Tibial artery (tissue), 4 donors: ENCODE measurements at regions not wholly inside any gene's neighbourhood (a gene's known extent, or its start where the extent isn't known, plus 50 kb on each side); places are given as distances from the start of the nearest gene placed in this dataset.

Source experiments
- DNase-seq, 2 donors: peaks; one replicate each; pipeline ENCODE4 v3.0.0-alpha.2; 2019
- H3K27ac ChIP-seq, 2 donors: fragments of 200-600 bp; sonication (generic) in 1 of 2; 1 replicate in 1 of 2; 2 replicates in 1 of 2; pipeline ENCODE4 v1.5.1; 2018 to 2019; ENCODE audit warnings: mild to moderate bottlenecking in 1 of 2
- H3K27me3 ChIP-seq, 2 donors: fragments of 200-600 bp; sonication (generic) in 1 of 2; one replicate each; pipeline versions ENCODE4 v1.5.1 to v1.6.0; 2016 to 2019
- H3K36me3 ChIP-seq, 3 donors: fragments of 200-600 bp; sonication (generic) in 2 of 3; one replicate each; pipeline ENCODE4 v1.5.1; 2016 to 2019; ENCODE audit warnings: mild to moderate bottlenecking in 2 of 3
- H3K4me1 ChIP-seq, 4 donors: fragments of 200-600 bp; sonication (generic) in 2 of 4; 1 replicate in 3 of 4; 2 replicates in 1 of 4; pipeline ENCODE4 v1.5.1; 2016 to 2019
- H3K4me3 ChIP-seq, 2 donors: fragments of 200-600 bp; sonication (generic) in 1 of 2; 1 replicate in 1 of 2; 2 replicates in 1 of 2; pipeline ENCODE4 v1.5.1; 2018 to 2019; ENCODE audit warnings: mild to moderate bottlenecking in 2 of 2
- H3K9me3 ChIP-seq, 3 donors: fragments of 200-600 bp; sonication (generic) in 1 of 3; one replicate each; pipeline ENCODE4 v1.5.1; 2016 to 2019
- CTCF ChIP-seq, 2 experiments: fragments of 200-600 bp in 1 of 2; fragments of 450-650 bp in 1 of 2; IDR thresholded peaks; one replicate each; pipeline ENCODE4 v1.5.1; 2017 to 2019; ENCODE audit warnings: antibody characterized with exemption in 2 of 2, mild to moderate bottlenecking in 1 of 2, moderate library complexity in 1 of 2
- intact Hi-C: fragments of 100-400 bp; cut with DNase I; formaldehyde crosslinking; loops from one replicate; pipeline ENCODE4 v1.15.0; 2023; ENCODE audit warnings: low total_unique reads

- Histone ChIP-seq H3K9me3 (no peaks in the 10 kb centered on the region), H3K36me3 (no peaks in the 10 kb centered on the region), H3K27me3 (no peaks in the 10 kb centered on the region), H3K4me1 (no peaks in the 10 kb centered on the region), H3K27ac (no peak overlapping the region), H3K4me3 (no peak overlapping the region)
- intact Hi-C loops, result no loop called here
- no peak for DNase-seq
- no peak for TF ChIP-seq CTCF (IDR thresholded peaks at IDR 0.05)
Observed at GRCh38 chr15:81555346-81555745, 181.3 kb upstream of the TMC3 start.

DNA sequence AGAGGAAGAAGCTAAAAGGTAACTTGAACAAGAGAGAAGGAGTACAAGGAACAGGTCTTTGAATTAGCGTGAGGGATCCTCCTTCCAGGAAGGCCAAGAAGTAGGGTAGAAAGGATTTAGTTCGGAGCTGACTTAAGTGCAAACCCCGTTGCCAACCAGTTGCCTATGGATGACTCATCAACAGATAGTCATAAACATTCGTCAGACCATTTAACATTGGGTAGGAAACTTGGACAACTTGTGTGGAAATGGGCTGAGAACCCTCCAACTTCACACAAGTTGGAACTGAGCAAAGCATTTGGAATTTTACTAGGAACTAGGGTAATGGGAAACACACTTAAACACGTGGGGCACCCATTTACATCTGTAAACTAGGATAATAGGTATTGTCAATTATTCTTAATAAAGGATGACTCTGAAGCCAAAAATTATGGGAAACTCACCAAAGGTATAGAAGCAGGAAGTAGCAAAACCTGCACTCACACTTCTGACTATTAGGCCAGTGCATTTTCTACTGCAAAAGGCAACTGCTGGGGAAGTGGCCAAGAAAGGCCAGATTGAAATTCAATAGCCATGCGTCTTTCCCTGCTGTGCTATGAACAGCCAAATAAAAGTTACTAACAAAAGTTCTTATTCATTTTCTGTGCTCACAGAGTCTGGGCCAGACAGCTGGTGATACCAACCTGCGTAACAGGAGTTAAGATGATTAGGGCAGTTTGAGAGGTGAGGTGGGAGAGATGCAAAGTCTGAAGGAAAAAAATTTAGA is 174.5 kb upstream of the TMC3 start:
- intact Hi-C loops, result no loop called here
- no peak for TF ChIP-seq CTCF (IDR thresholded peaks at IDR 0.05)
- H3K9me3 ChIP-seq, result no peaks in the 10 kb centered on the region
- no peaks in the 10 kb centered on the region for H3K27me3 ChIP-seq
- no peak overlapping the region for H3K4me3 ChIP-seq
- H3K36me3 ChIP-seq, result no peaks in the 10 kb centered on the region
- DNase-seq, result no peak
- no peak overlapping the region for H3K27ac ChIP-seq
- H3K4me1 ChIP-seq, result no peaks in the 10 kb centered on the region

GRCh38 chr15:81547521-81548132 is 173.6 kb upstream of the TMC3 start:
- intact Hi-C loops, result no loop called here
- H3K9me3 ChIP-seq, result no peaks in the 10 kb centered on the region
- no peak overlapping the region for H3K27ac ChIP-seq
- no peak for TF ChIP-seq CTCF (IDR thresholded peaks at IDR 0.05)
- no peaks in the 10 kb centered on the region for H3K36me3 ChIP-seq
- H3K4me1 ChIP-seq, result no peaks in the 10 kb centered on the region
- H3K4me3 ChIP-seq, result no peak overlapping the region
- no peaks in the 10 kb centered on the region for H3K27me3 ChIP-seq
- no peak for DNase-seq

DNA sequence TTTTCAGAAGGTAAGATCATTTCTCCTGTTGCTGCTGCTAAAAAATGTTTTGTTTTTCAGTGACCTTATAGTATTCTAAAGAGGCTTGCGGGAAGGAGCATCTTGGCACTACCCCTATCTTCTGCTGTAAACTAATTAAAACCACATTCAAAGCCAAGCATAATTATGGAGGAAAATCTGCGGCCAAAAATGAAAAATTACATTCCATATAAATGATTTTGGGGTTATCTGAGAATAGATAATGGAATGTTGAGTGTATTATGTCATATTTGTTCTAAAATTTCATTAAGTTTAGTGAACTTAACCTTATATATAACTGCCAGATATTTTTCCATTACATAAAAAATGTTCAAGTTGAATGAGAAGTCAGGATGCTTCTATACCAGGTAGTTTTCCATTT is 170.4 kb upstream of the TMC3 start:
- no peaks in the 10 kb centered on the region for H3K4me1 ChIP-seq
- intact Hi-C loops, result no loop called here
- no peaks in the 10 kb centered on the region for H3K27me3 ChIP-seq
- no peak overlapping the region for H3K27ac ChIP-seq
- DNase-seq, result no peak
- no peak overlapping the region for H3K4me3 ChIP-seq
- H3K9me3 ChIP-seq, result no peaks in the 10 kb centered on the region
- H3K36me3 ChIP-seq, result no peaks in the 10 kb centered on the region
- TF ChIP-seq CTCF (IDR thresholded peaks at IDR 0.05), result no peak

GRCh38 chr15:81540909-81541308 is 166.9 kb upstream of the TMC3 start:
- Histone ChIP-seq H3K9me3 (no peaks in the 10 kb centered on the region), H3K27ac (no peak overlapping the region), H3K4me3 (no peak overlapping the region), H3K4me1 (no peaks in the 10 kb centered on the region), H3K27me3 (no peaks in the 10 kb centered on the region), H3K36me3 (no peaks in the 10 kb centered on the region)
- DNase-seq, result no peak
- no peak for TF ChIP-seq CTCF (IDR thresholded peaks at IDR 0.05)
- intact Hi-C loops, result no loop called here
